ENCODE measurements at regions not wholly inside any gene's neighbourhood (a gene's known extent, or its start where the extent isn't known, plus 50 kb on each side); places are given as distances from the start of the nearest gene placed in this dataset.
A peak's percentile ranks its signal among the peaks of the same experiment; 100 is the strongest.

- DNase-seq: no peak
These were observed 279.9 kb downstream of the ATXN7L3B start for GRCh38 chr12:74817499-74817898.

GRCh38 chr12:74818412-74818811 lies 280.8 kb downstream of the ATXN7L3B start:
- DNase-seq: peak in 1 of 2 experiments; percentile 7

- no peak for DNase-seq
These were observed 282.7 kb downstream of the ATXN7L3B start for GRCh38 chr12:74820324-74820723.

- no peak for DNase-seq
These were observed 298.9 kb downstream of the ATXN7L3B start for GRCh38 chr12:74836567-74836966.

GRCh38 chr12:74846116-74846515 lies 308.5 kb downstream of the ATXN7L3B start:
- no peak for DNase-seq

GRCh38 chr12:74847169-74847568 lies 309.5 kb downstream of the ATXN7L3B start:
- no peak for DNase-seq

GRCh38 chr12:74848006-74848405 lies 310.4 kb downstream of the ATXN7L3B start:
- no peak for DNase-seq

GRCh38 chr12:74849801-74850200 lies 312.2 kb downstream of the ATXN7L3B start:
- no peak for DNase-seq

- DNase-seq: no peak
These were observed 334.2 kb downstream of the ATXN7L3B start for GRCh38 chr12:74871817-74872216.

- DNase-seq: no peak
These were observed 323.9 kb downstream of the KCNC2 start for GRCh38 chr12:74885775-74886174.

- no peak for DNase-seq
These were observed 320.6 kb downstream of the KCNC2 start for GRCh38 chr12:74889073-74889472.

- DNase-seq: no peak
These were observed 319.9 kb downstream of the KCNC2 start for GRCh38 chr12:74889563-74890236.

GRCh38 chr12:74890237-74890599 lies 319.4 kb downstream of the KCNC2 start:
- DNase-seq: no peak

GRCh38 chr12:74891083-74891668 lies 318.5 kb downstream of the KCNC2 start:
- DNase-seq: no peak

- DNase-seq: no peak
These were observed 317.5 kb downstream of the KCNC2 start for GRCh38 chr12:74892057-74892633.

GRCh38 chr12:74896186-74896585 lies 313.5 kb downstream of the KCNC2 start:
- no peak for DNase-seq

- DNase-seq: no peak
These were observed 312.0 kb downstream of the KCNC2 start for GRCh38 chr12:74897425-74898211.

- DNase-seq: no peak
These were observed 310.4 kb downstream of the KCNC2 start for GRCh38 chr12:74899031-74899829.

- DNase-seq: no peak
These were observed 309.4 kb downstream of the KCNC2 start for GRCh38 chr12:74900232-74900631.

- DNase-seq: no peak
These were observed 306.1 kb downstream of the KCNC2 start for GRCh38 chr12:74903522-74903921.

GRCh38 chr12:74906224-74906623 lies 303.4 kb downstream of the KCNC2 start:
- DNase-seq: no peak

- DNase-seq: no peak
These were observed 298.8 kb downstream of the KCNC2 start for GRCh38 chr12:74910831-74911230.

GRCh38 chr12:74914378-74914777 lies 295.3 kb downstream of the KCNC2 start:
- DNase-seq: no peak
